KMS-11 (cell line): ENCODE measurements at regions not wholly inside any gene's neighbourhood (a gene's known extent, or its start where the extent isn't known, plus 50 kb on each side); places are given as distances from the start of the nearest gene placed in this dataset.
"Not testable (repeated sequence)": the region's sequence is repeated elsewhere in the genome, so short reads cannot be mapped to it uniquely, and the experiment has no call there.

ENCODE experiments used
- H2AFZ ChIP-seq: fragments of 200-600 bp; sonication (generic); 2 replicates; pipeline ENCODE4 v1.6.1; 2016; ENCODE audit warnings: antibody characterized with exemption, mixed run types, low read depth
- H3K27ac ChIP-seq: fragments of 200-600 bp; sonication (generic); 2 replicates; pipeline ENCODE4 v1.6.1; 2016; ENCODE audit warnings: mild to moderate bottlenecking, mixed run types
- H3K27me3 ChIP-seq: fragments of 200-600 bp; sonication (generic); 2 replicates; pipeline ENCODE4 v1.6.1; 2017; ENCODE audit warnings: mild to moderate bottlenecking, low read depth, mixed run types, moderate library complexity; ENCODE audit not compliant: insufficient read depth
- H3K36me3 ChIP-seq: fragments of 200-600 bp; sonication (generic); 2 replicates; pipeline ENCODE4 v1.6.1; 2017; ENCODE audit warnings: mild to moderate bottlenecking, mixed run types; ENCODE audit not compliant: insufficient read depth
- H3K4me1 ChIP-seq: fragments of 200-600 bp; sonication (generic); 2 replicates; pipeline ENCODE4 v1.6.1; 2016; ENCODE audit warnings: mild to moderate bottlenecking, low read depth, mixed run types; ENCODE audit not compliant: poor library complexity, severe bottlenecking
- H3K4me2 ChIP-seq: fragments of 200-600 bp; sonication (generic); 2 replicates; pipeline ENCODE4 v1.7.0; 2016; ENCODE audit warnings: mild to moderate bottlenecking, mixed run types
- H3K4me3 ChIP-seq: fragments of 200-600 bp; sonication (generic); IDR thresholded peaks from 2 replicates; pipeline ENCODE4 v1.6.1; 2017; ENCODE audit warnings: low read depth, low read length, mixed read lengths; ENCODE audit not compliant: insufficient read depth
- H3K79me2 ChIP-seq: fragments of 200-600 bp; sonication (generic); 2 replicates; pipeline ENCODE4 v1.6.1; 2016; ENCODE audit warnings: low read depth, mixed run types; ENCODE audit not compliant: insufficient read depth
- H3K9ac ChIP-seq: fragments of 200-600 bp; sonication (generic); 2 replicates; pipeline ENCODE4 v1.6.1; 2016; ENCODE audit warnings: mild to moderate bottlenecking, mixed run types
- H4K20me1 ChIP-seq: fragments of 200-600 bp; sonication (generic); 2 replicates; pipeline ENCODE4 v1.6.1; 2016; ENCODE audit warnings: mild to moderate bottlenecking, mixed run types; ENCODE audit not compliant: insufficient read depth

GRCh38 chr16:32947336-32947735 is 246.7 kb upstream of the TP53TG3C start:
- not testable (repeated sequence) for H3K27ac ChIP-seq, H3K9ac ChIP-seq

GRCh38 chr16:32946041-32946560 is 247.9 kb upstream of the TP53TG3C start:
- not testable (repeated sequence) for H4K20me1 ChIP-seq, H3K36me3 ChIP-seq, H3K4me2 ChIP-seq, H3K27ac ChIP-seq, H3K9ac ChIP-seq, H2AFZ ChIP-seq, H3K4me1 ChIP-seq, H3K4me3 ChIP-seq, H3K27me3 ChIP-seq, H3K79me2 ChIP-seq

More at GRCh38 chr16:32947336-32947735, 246.7 kb upstream of the TP53TG3C start:
- H3K4me2 ChIP-seq, H3K4me3 ChIP-seq, H3K79me2 ChIP-seq, H3K27me3 ChIP-seq, H3K4me1 ChIP-seq, H4K20me1 ChIP-seq, H2AFZ ChIP-seq, H3K36me3 ChIP-seq: not testable (repeated sequence)

GRCh38 chr16:32945311-32945710 is 248.7 kb upstream of the TP53TG3C start:
- H4K20me1 ChIP-seq, H3K4me2 ChIP-seq, H3K27ac ChIP-seq, H3K4me3 ChIP-seq, H3K4me1 ChIP-seq, H3K27me3 ChIP-seq, H3K79me2 ChIP-seq, H2AFZ ChIP-seq, H3K9ac ChIP-seq, H3K36me3 ChIP-seq: not testable (repeated sequence)

GRCh38 chr16:32939845-32940244 is 254.2 kb upstream of the TP53TG3C start:
- not testable (repeated sequence) for H3K27ac ChIP-seq

GRCh38 chr16:32937929-32938328 is 256.1 kb upstream of the TP53TG3C start:
- not testable (repeated sequence) for H3K4me3 ChIP-seq, H3K9ac ChIP-seq, H4K20me1 ChIP-seq, H2AFZ ChIP-seq, H3K27me3 ChIP-seq, H3K4me2 ChIP-seq, H3K27ac ChIP-seq, H3K79me2 ChIP-seq, H3K36me3 ChIP-seq, H3K4me1 ChIP-seq

More at GRCh38 chr16:32939845-32940244, 254.2 kb upstream of the TP53TG3C start:
- not testable (repeated sequence) for H3K79me2 ChIP-seq, H3K4me2 ChIP-seq, H3K27me3 ChIP-seq, H3K4me3 ChIP-seq, H3K4me1 ChIP-seq, H2AFZ ChIP-seq, H3K36me3 ChIP-seq, H3K9ac ChIP-seq, H4K20me1 ChIP-seq

GRCh38 chr16:32932240-32933040 is 256.5 kb upstream of the TP53TG3 start:
- not testable (repeated sequence) for H3K27ac ChIP-seq, H3K79me2 ChIP-seq, H3K4me1 ChIP-seq, H3K4me3 ChIP-seq, H3K4me2 ChIP-seq, H3K27me3 ChIP-seq, H3K36me3 ChIP-seq, H2AFZ ChIP-seq, H3K9ac ChIP-seq, H4K20me1 ChIP-seq

GRCh38 chr16:32925192-32925591 is 249.2 kb upstream of the TP53TG3 start:
- not testable (repeated sequence) for H3K4me2 ChIP-seq, H4K20me1 ChIP-seq, H3K9ac ChIP-seq, H3K27me3 ChIP-seq, H3K4me3 ChIP-seq, H3K79me2 ChIP-seq, H2AFZ ChIP-seq, H3K27ac ChIP-seq, H3K4me1 ChIP-seq, H3K36me3 ChIP-seq

GRCh38 chr16:32922578-32922977 is 246.6 kb upstream of the TP53TG3 start:
- H3K27me3 ChIP-seq, H3K4me3 ChIP-seq, H3K79me2 ChIP-seq, H4K20me1 ChIP-seq, H3K27ac ChIP-seq, H3K4me1 ChIP-seq, H3K9ac ChIP-seq, H3K36me3 ChIP-seq, H3K4me2 ChIP-seq, H2AFZ ChIP-seq: not testable (repeated sequence)

GRCh38 chr16:32915346-32915745 is 239.4 kb upstream of the TP53TG3 start:
- H2AFZ ChIP-seq, H3K9ac ChIP-seq, H3K4me1 ChIP-seq, H3K4me3 ChIP-seq, H3K79me2 ChIP-seq, H4K20me1 ChIP-seq, H3K36me3 ChIP-seq, H3K4me2 ChIP-seq, H3K27me3 ChIP-seq, H3K27ac ChIP-seq: not testable (repeated sequence)
